IMR-90 (cell line): ENCODE measurements at regions not wholly inside any gene's neighbourhood (a gene's known extent, or its start where the extent isn't known, plus 50 kb on each side); places are given as distances from the start of the nearest gene placed in this dataset.

Source experiments
- ATAC-seq: fragments of 200-7000 bp; cut with Tn5 transposase; 2 replicates; pipeline ENCODE4 v1.9.1; 2020; ENCODE audit warnings: low read depth, mild to moderate bottlenecking, moderate library complexity
- BruUV-seq: library from RNA; stranded (reverse); fragments of 400-500 nt; replicated peaks from 2 replicates; lab custom pipeline; 2021; lab: Mats Ljungman, UMichigan
- CTCF ChIA-PET: fragments of 300-600 bp; formaldehyde crosslinking; extraction: SDS; loops from one replicate; lab custom pipeline; 2021; ENCODE audit warnings: antibody characterized with exemption; lab: Yijun Ruan, JAX
- POLR2A ChIA-PET: fragments of 300-600 bp; sonication (Branson Sonifier 250); formaldehyde crosslinking; loops from one replicate; lab custom pipeline; 2022; ENCODE audit warnings: antibody characterized with exemption; ENCODE audit not compliant: unreplicated experiment; lab: Charles Lee
- DNase-seq: peaks from one replicate; pipeline ENCODE4 v3.0.0; 2013
- H2AFZ ChIP-seq: replicated peaks from 2 replicates; pipeline ENCODE3; 2013; ENCODE audit warnings: low read length, mild to moderate bottlenecking; ENCODE audit not compliant: poor library complexity
- H2AK5ac ChIP-seq: 2 replicates; pipeline ENCODE4 v1.6.1; 2013; ENCODE audit warnings: low read depth, low read length, inconsistent platforms
- H2AK9ac ChIP-seq: replicated peaks from 2 replicates; pipeline ENCODE3; 2013; ENCODE audit warnings: mild to moderate bottlenecking, low read depth, low read length, moderate library complexity; ENCODE audit not compliant: poor library complexity
- H2BK120ac ChIP-seq: 2 replicates; pipeline ENCODE4 v1.6.1; 2013; ENCODE audit warnings: low read depth, low read length, inconsistent platforms
- H2BK15ac ChIP-seq: 3 replicates; pipeline ENCODE4 v1.6.1; 2013; ENCODE audit warnings: low read depth, low read length, inconsistent platforms
- H2BK20ac ChIP-seq: 2 replicates; pipeline ENCODE4 v1.6.1; 2013; ENCODE audit warnings: low read depth, mild to moderate bottlenecking, inconsistent platforms, low read length, moderate library complexity
- H2BK5ac ChIP-seq: 2 replicates; pipeline ENCODE4 v1.6.1; 2013; ENCODE audit warnings: mild to moderate bottlenecking, low read depth, low read length, inconsistent platforms; ENCODE audit not compliant: poor library complexity, severe bottlenecking
- H3K14ac ChIP-seq: replicated peaks from 2 replicates; pipeline ENCODE4 v1.6.1; 2013; ENCODE audit warnings: low read depth, low read length, inconsistent platforms
- H3K18ac ChIP-seq: 2 replicates; pipeline ENCODE4 v1.6.1; 2013; ENCODE audit warnings: low read depth, low read length, control low read depth
- H3K23ac ChIP-seq: 2 replicates; pipeline ENCODE4 v1.6.1; 2013; ENCODE audit warnings: low read depth, low read length, inconsistent platforms
- H3K27ac ChIP-seq: 2 replicates; pipeline ENCODE4 v1.5.1; 2013; ENCODE audit warnings: mild to moderate bottlenecking, control low read depth, low read length; ENCODE audit not compliant: insufficient read depth
- H3K27me3 ChIP-seq: 2 replicates; pipeline ENCODE4 v1.6.1; 2013; ENCODE audit warnings: low read length; ENCODE audit not compliant: control insufficient read depth, insufficient read depth
- H3K36me3 ChIP-seq: 2 replicates; pipeline ENCODE4 v1.6.1; 2013; ENCODE audit warnings: low read length, mixed read lengths; ENCODE audit not compliant: control insufficient read depth, insufficient read depth
- H3K4ac ChIP-seq: 2 replicates; pipeline ENCODE4 v1.6.1; 2013; ENCODE audit warnings: low read depth, low read length, inconsistent platforms
- H3K4me1 ChIP-seq: 2 replicates; pipeline ENCODE4 v1.6.1; 2013; ENCODE audit warnings: low read length, mixed read lengths; ENCODE audit not compliant: control insufficient read depth, insufficient read depth
- H3K4me2 ChIP-seq: 2 replicates; pipeline ENCODE4 v1.6.1; 2013; ENCODE audit warnings: low read depth, mild to moderate bottlenecking, control low read depth, low read length, moderate library complexity
- H3K4me3 ChIP-seq: 2 replicates; pipeline ENCODE4 v1.5.1; 2013; ENCODE audit warnings: low read depth, mild to moderate bottlenecking, control low read depth, low read length, moderate library complexity; ENCODE audit not compliant: insufficient read depth
- H3K56ac ChIP-seq: 2 replicates; pipeline ENCODE4 v1.6.1; 2013; ENCODE audit warnings: low read length, inconsistent platforms; ENCODE audit not compliant: insufficient read depth; ENCODE audit errors: extremely low read depth
- H3K79me1 ChIP-seq, 2 experiments: 2 replicates each; pipeline ENCODE4 v1.6.1; 2013; ENCODE audit warnings: low read length in 2 of 2, inconsistent platforms in 1 of 2, low read depth in 1 of 2
- H3K9ac ChIP-seq: 2 replicates; pipeline ENCODE4 v1.6.1; 2013; ENCODE audit warnings: low read depth, low read length, control low read depth
- H3K9me1 ChIP-seq: 2 replicates; pipeline ENCODE4 v1.6.1; 2013; ENCODE audit warnings: low read length, inconsistent platforms; ENCODE audit not compliant: insufficient read depth
- H3K9me3 ChIP-seq: 2 replicates; pipeline ENCODE4 v1.6.1; 2013; ENCODE audit warnings: low read length; ENCODE audit not compliant: control insufficient read depth, insufficient read depth
- H4K20me1 ChIP-seq: 2 replicates; pipeline ENCODE4 v1.6.1; 2013; ENCODE audit warnings: low read length, inconsistent platforms; ENCODE audit not compliant: insufficient read depth
- H4K5ac ChIP-seq: 2 replicates; pipeline ENCODE4 v1.6.1; 2013; ENCODE audit warnings: mild to moderate bottlenecking, low read depth, low read length, control low read depth
- H4K8ac ChIP-seq, 2 experiments: 2 replicates each; pipeline ENCODE4 v1.6.1; 2013; ENCODE audit warnings: low read depth in 2 of 2, low read length in 2 of 2, control low read depth in 1 of 2, inconsistent platforms in 1 of 2
- H4K91ac ChIP-seq: 2 replicates; pipeline ENCODE4 v1.6.1; 2013; ENCODE audit warnings: low read depth, low read length, inconsistent platforms; ENCODE audit not compliant: insufficient read depth
- BHLHE40 ChIP-seq: fragments of 150-350 bp; IDR thresholded peaks from 2 replicates; pipeline ENCODE4 v1.6.1; 2016; ENCODE audit warnings: mild to moderate bottlenecking, low read depth, low read length
- CEBPB ChIP-seq: IDR thresholded peaks from 2 replicates; pipeline ENCODE4 v1.6.1; 2012; ENCODE audit warnings: low read depth, low read length, improper control_type of control experiment
- CHD1 ChIP-seq: IDR thresholded peaks from 2 replicates; pipeline ENCODE4 v1.6.1; 2012; ENCODE audit warnings: low read depth, low read length, improper control_type of control experiment
- FOS ChIP-seq: fragments of 150-350 bp; IDR thresholded peaks from 2 replicates; pipeline ENCODE4 v1.6.1; 2016; ENCODE audit warnings: low read depth, low read length
- MAFK ChIP-seq: IDR thresholded peaks from 2 replicates; pipeline ENCODE4 v1.6.1; 2012; ENCODE audit warnings: low read depth, low read length, improper control_type of control experiment
- MXI1 ChIP-seq: IDR thresholded peaks from 2 replicates; pipeline ENCODE4 v1.6.1; 2012; ENCODE audit warnings: low read depth, mild to moderate bottlenecking, low read length, moderate library complexity, borderline replicate concordance
- NFE2L2 ChIP-seq: fragments of 150-350 bp; IDR thresholded peaks from 2 replicates; pipeline ENCODE4 v1.6.1; 2016; ENCODE audit warnings: low read depth, mild to moderate bottlenecking, low read length
- POLR2A ChIP-seq: IDR thresholded peaks from 2 replicates; pipeline ENCODE4 v1.6.1; 2012; ENCODE audit warnings: mild to moderate bottlenecking, low read depth, low read length
- RAD21 ChIP-seq: IDR thresholded peaks from 2 replicates; pipeline ENCODE4 v1.6.1; 2012; ENCODE audit warnings: low read length, improper control_type of control experiment
- RCOR1 ChIP-seq: IDR thresholded peaks from 2 replicates; pipeline ENCODE4 v1.6.1; 2012; ENCODE audit warnings: mild to moderate bottlenecking, low read length, improper control_type of control experiment; ENCODE audit not compliant: insufficient replicate concordance
- RFX5 ChIP-seq: IDR thresholded peaks from 2 replicates; pipeline ENCODE4 v1.8.0; 2012; ENCODE audit warnings: low read depth, mild to moderate bottlenecking, low read length, moderate library complexity
- SMC3 ChIP-seq: fragments of 150-350 bp; IDR thresholded peaks from 2 replicates; pipeline ENCODE4 v1.6.1; 2016; ENCODE audit warnings: low read depth, mild to moderate bottlenecking, antibody characterized with exemption, low read length, moderate library complexity
- WGBS, 2 experiments: methylation state at CpG; one replicate each; pipeline versions ENCODE4 v1.1.5 to v1.1.7; 2013; ENCODE audit warnings: missing lambda C conversion rate in 2 of 2; ENCODE audit not compliant: insufficient read length in 1 of 2; ENCODE audit errors: extremely low coverage in 2 of 2; 5-methylcytosine and 5-hydroxymethylcytosine counted together
- dilution Hi-C: fragments of 300-500 bp; cut with HindIII; formaldehyde crosslinking; loops from one replicate; pipeline ENCODE4 v1.14.3; 2018; ENCODE audit warnings: low sequenced_read_pairs; ENCODE audit not compliant: unreplicated experiment
- in situ Hi-C: fragments of 300-500 bp; cut with MboI; formaldehyde crosslinking; loops from 3 replicates; pipeline ENCODE4 v1.14.3; 2019; ENCODE audit warnings: low sequenced_read_pairs, inconsistent platforms, mixed read lengths
- intact Hi-C: fragments of 100-400 bp; cut with micrococcal nuclease; formaldehyde crosslinking; loops from 2 replicates; pipeline ENCODE4 v1.10.0; 2022
- TF ChIP-seq, protein P1 (sequence below): fragments of 150-350 bp; IDR thresholded peaks from 2 replicates; pipeline ENCODE4 v1.6.1; 2016; ENCODE audit warnings: low read depth, mild to moderate bottlenecking, low read length, moderate library complexity, borderline replicate concordance

DNA sequence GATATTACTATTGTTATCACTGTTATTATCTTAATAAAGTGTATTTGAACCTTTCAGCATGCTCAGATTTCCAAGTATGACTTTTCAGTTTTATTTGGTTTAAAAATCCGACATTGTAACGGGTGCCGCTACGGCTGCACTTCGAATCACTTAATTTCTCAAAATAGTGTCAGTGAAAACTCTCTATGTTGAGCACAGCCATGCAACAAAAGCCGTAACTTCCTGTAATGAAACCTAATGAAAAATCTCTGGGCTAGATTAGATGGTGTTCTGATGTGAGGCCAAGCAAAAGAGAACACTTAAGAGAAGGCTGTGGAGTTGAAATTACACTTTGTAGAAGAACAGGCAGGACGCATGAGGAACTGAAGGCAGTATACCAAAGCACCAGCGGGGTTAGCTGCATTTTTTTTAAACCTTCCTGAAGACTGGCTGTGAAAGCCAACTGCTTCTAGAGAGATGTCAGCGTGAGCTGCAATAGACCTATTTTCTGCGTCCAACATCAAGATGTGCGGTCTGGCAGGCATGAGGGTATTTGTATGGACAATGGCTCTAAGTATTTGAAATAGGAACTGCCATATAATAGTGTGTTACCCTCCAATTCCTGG, 1545.0 kb upstream of the GOT2 start:
- ATAC-seq (no peak), DNase-seq (no peak)
- no peak overlapping the region for H2AFZ ChIP-seq
- WGBS, 2 experiments, result no CpG with 5 or more reads among the region's 11 CpGs
- no peak overlapping the region for H2BK20ac ChIP-seq
- no peak overlapping the region for H2BK120ac ChIP-seq
- no peak overlapping the region for H2BK5ac ChIP-seq
- no peak overlapping the region for H4K5ac ChIP-seq
- POLR2A ChIA-PET, result no interaction called here
- dilution Hi-C loops, result no loop called here
- no peaks in the 10 kb centered on the region for H4K20me1 ChIP-seq
- no peak overlapping the region for H2AK9ac ChIP-seq
- in situ Hi-C loops, result no loop called here
- H3K27me3 ChIP-seq, result no peaks in the 10 kb centered on the region
- H3K36me3 ChIP-seq, result no peaks in the 10 kb centered on the region
- no peak overlapping the region for H4K8ac ChIP-seq
- H3K56ac ChIP-seq, result no peak overlapping the region
- TF ChIP-seq MXI1 (no peak), CHD1 (no peak), POLR2A (no peak), SMC3 (no peak), BHLHE40 (no peak), NFE2L2 (no peak), MAFK (no peak), RFX5 (no peak), RCOR1 (no peak), CEBPB (no peak), FOS (no peak), RAD21 (no peak)
- TF ChIP-seq, protein P1, sequence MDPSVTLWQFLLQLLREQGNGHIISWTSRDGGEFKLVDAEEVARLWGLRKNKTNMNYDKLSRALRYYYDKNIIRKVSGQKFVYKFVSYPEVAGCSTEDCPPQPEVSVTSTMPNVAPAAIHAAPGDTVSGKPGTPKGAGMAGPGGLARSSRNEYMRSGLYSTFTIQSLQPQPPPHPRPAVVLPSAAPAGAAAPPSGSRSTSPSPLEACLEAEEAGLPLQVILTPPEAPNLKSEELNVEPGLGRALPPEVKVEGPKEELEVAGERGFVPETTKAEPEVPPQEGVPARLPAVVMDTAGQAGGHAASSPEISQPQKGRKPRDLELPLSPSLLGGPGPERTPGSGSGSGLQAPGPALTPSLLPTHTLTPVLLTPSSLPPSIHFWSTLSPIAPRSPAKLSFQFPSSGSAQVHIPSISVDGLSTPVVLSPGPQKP, result no peak
- no peak overlapping the region for H3K4me2 ChIP-seq
- no peak overlapping the region for H3K4me3 ChIP-seq
- H3K4ac ChIP-seq, result no peak overlapping the region
- no peak overlapping the region for H3K18ac ChIP-seq
- no peaks in the 10 kb centered on the region for H3K9me1 ChIP-seq
- no peak overlapping the region for H4K91ac ChIP-seq
- no TSS peak for BruUV-seq
- no peaks in the 10 kb centered on the region; the same call in 1 of the 2 replicates for H3K9me3 ChIP-seq
- CTCF ChIA-PET, result no interaction called here
- intact Hi-C loops, result no loop called here
- H3K14ac ChIP-seq, result no peak overlapping the region
- H2BK15ac ChIP-seq, result no peak overlapping the region
- no peaks in the 10 kb centered on the region for H3K4me1 ChIP-seq
- H2AK5ac ChIP-seq, result no peak overlapping the region
- no peaks in the 10 kb centered on the region for H3K79me1 ChIP-seq
- H3K23ac ChIP-seq, result no peak overlapping the region
- H3K27ac ChIP-seq, result no peak overlapping the region
- H3K9ac ChIP-seq, result no peak overlapping the region
